Retinal pigment epithelial cell (primary cell): ENCODE measurements at regions not wholly inside any gene's neighbourhood (a gene's known extent, or its start where the extent isn't known, plus 50 kb on each side); places are given as distances from the start of the nearest gene placed in this dataset.
"Not testable (repeated sequence)": the region's sequence is repeated elsewhere in the genome, so short reads cannot be mapped to it uniquely, and the experiment has no call there.

Experiments used
- DNase-seq: peaks from one replicate; pipeline ENCODE4 v3.0.0-alpha.2; 2010; ENCODE audit warnings: low read depth
- H3K4me3 ChIP-seq: 2 replicates; pipeline ENCODE4 v1.5.1; 2011; ENCODE audit warnings: mild to moderate bottlenecking, low read length, control low read depth, moderate library complexity
- CTCF ChIP-seq: conservative IDR thresholded peaks from 2 replicates; pipeline ENCODE4 v1.5.1; 2011; ENCODE audit warnings: low read depth, low read length, control low read depth, inconsistent platforms

DNA sequence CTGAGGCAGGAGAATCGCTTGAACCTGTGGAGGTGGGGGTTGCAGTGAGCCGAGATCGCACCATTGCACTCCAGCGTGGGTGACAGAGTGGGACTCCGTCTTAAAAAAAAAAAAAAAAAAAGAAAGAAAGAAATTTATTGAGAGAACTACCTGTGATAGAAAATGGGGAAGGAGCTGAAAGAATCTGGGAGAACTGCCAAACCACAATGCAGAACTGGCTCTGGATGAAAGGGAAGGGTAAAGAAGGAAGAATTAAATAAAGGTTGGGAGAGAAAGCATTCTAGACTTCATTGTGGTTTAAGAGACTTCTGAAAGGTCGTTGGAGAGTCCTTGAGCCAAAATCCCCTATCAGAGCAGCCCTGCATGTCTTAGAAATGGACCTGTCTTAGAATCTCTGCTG, 567.9 kb upstream of the HTR2C start:
- no peak for TF ChIP-seq CTCF
- no peak for DNase-seq
- no peak overlapping the region for H3K4me3 ChIP-seq

DNA sequence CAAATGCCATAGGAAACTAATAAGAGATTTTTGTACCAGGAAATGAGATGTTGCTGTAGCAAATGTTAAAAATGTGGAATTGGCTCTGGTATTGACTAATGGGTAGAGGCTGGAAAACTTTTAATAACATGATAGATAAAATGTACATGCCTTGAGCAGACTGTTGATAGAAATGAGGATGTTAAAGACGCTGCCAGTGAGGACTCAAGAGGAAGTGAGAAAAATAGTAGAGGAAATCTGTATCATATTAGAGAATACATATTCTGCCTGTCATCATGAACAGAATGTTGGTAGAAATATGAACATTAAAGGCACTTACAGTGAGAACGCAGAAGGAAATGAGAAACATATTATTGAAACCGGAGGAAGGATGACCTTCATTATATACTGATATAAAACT, 577.2 kb upstream of the HTR2C start:
- no peak for TF ChIP-seq CTCF

GRCh38 chrX:113996781-113997180, 587.1 kb upstream of the HTR2C start:
- DNase-seq: no peak
- no peak for TF ChIP-seq CTCF
- no peak overlapping the region for H3K4me3 ChIP-seq

More for the DNA sequence above, 577.2 kb upstream of the HTR2C start:
- no peak overlapping the region for H3K4me3 ChIP-seq
- DNase-seq: no peak

DNA sequence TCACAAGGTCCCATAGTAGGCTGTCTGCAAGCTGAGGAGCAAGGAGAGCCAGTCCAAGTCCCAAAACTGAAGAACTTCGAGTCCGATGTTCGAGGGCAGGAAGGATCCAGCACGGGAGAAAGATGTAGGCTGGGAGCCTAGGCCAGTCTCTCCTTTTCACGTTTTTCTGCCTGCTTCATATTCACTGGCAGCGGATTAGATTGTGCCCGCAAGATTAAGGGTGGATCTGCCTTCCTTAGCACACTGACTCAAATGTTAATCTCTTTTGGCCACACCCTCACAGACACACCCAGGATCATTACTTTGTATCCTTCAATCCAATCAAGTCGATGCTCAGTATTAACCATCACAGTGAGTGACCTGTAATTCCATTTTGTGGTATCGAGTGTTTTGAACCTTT, 592.2 kb upstream of the HTR2C start:
- H3K4me3 ChIP-seq, DNase-seq: not testable (repeated sequence)

- DNase-seq: peak; percentile 41
- H3K4me3 ChIP-seq: not testable (repeated sequence)
Observed at GRCh38 chrX:113990669-113991068, 593.2 kb upstream of the HTR2C start.

- not testable (repeated sequence) for DNase-seq, H3K4me3 ChIP-seq
Observed at GRCh38 chrX:113988315-113988935, 595.5 kb upstream of the HTR2C start.

- no peak for DNase-seq
- H3K4me3 ChIP-seq: no peak overlapping the region
- no peak for TF ChIP-seq CTCF
Observed at GRCh38 chrX:113986427-113986826, 597.5 kb upstream of the HTR2C start.

GRCh38 chrX:113982766-113983165, 601.1 kb upstream of the HTR2C start:
- H3K4me3 ChIP-seq: no peak overlapping the region
- DNase-seq: no peak
- TF ChIP-seq CTCF: no peak

DNA sequence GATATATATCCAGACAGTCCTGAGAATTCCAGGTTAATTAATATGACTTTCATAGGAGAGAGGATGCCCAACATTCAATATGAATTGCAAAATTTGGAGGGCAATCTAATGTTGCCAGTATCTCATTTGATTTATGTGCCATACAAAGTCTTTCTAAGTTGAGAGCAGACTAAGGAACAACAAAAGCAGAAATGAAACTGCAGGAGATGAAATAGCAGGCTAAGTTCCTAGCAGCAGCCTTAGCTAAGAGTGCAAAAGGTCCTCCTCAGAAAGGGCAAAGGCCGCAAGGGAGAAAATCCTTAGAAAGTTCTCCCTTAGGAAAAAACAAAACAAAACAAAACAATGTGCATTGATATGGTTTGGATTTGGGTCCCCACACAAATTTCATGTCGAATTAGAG, 602.9 kb upstream of the HTR2C start:
- H3K4me3 ChIP-seq: no peak overlapping the region
- no peak for TF ChIP-seq CTCF
- DNase-seq: no peak
